ENCODE measurements at regions not wholly inside any gene's neighbourhood (a gene's known extent, or its start where the extent isn't known, plus 50 kb on each side); places are given as distances from the start of the nearest gene placed in this dataset.

GRCh38 chr7:53756946-53757345 lies 721.5 kb downstream of the POM121L12 start:
- H3K27ac ChIP-seq = no peak overlapping the region
- no peak overlapping the region for H3K4me3 ChIP-seq
- TF ChIP-seq POLR2A (IDR thresholded peaks at IDR 0.05) (no peak), CTCF (IDR thresholded peaks at IDR 0.05) (no peak)
- H3K36me3 ChIP-seq (replicated peaks in 1 of 2) = no peaks in the 10 kb centered on the region
- 86 to 95% (median 90%) methylated on average over 3 of the region's 3 CpGs for WGBS, 4 donors
- H3K4me1 ChIP-seq (replicated peaks in 1 of 2) = no peaks in the 10 kb centered on the region
- intact Hi-C loops (cut with DNase I) = no loop called here
- no peaks in the 10 kb centered on the region for H3K9me3 ChIP-seq (replicated peaks in 1 of 3)
- no peak for DNase-seq
- H3K27me3 ChIP-seq = no peaks in the 10 kb centered on the region

GRCh38 chr7:53768186-53768585 lies 732.8 kb downstream of the POM121L12 start:
- Histone ChIP-seq H3K9me3 (replicated peaks in 1 of 3) (no peaks in the 10 kb centered on the region), H3K4me3 (no peak overlapping the region), H3K36me3 (replicated peaks in 1 of 2) (no peaks in the 10 kb centered on the region), H3K4me1 (replicated peaks in 1 of 2) (no peaks in the 10 kb centered on the region), H3K27ac (no peak overlapping the region), H3K27me3 (no peaks in the 10 kb centered on the region)
- DNase-seq = no peak
- TF ChIP-seq POLR2A (IDR thresholded peaks at IDR 0.05) (no peak), CTCF (IDR thresholded peaks at IDR 0.05) (no peak)
- intact Hi-C loops (cut with DNase I) = no loop called here

GRCh38 chr7:53771701-53772100 lies 736.3 kb downstream of the POM121L12 start:
- Histone ChIP-seq H3K4me1 (replicated peaks in 1 of 2) (no peaks in the 10 kb centered on the region), H3K36me3 (replicated peaks in 1 of 2) (no peaks in the 10 kb centered on the region), H3K9me3 (replicated peaks in 1 of 3) (no peaks in the 10 kb centered on the region), H3K4me3 (no peak overlapping the region), H3K27ac (no peak overlapping the region), H3K27me3 (no peaks in the 10 kb centered on the region)
- no peak for DNase-seq
- 76 to 83% (median 82%) methylated on average over 2 of the region's 2 CpGs for WGBS, 4 donors
- intact Hi-C loops (cut with DNase I) = no loop called here
- no peak for TF ChIP-seq POLR2A (IDR thresholded peaks at IDR 0.05)
- TF ChIP-seq CTCF (IDR thresholded peaks at IDR 0.05) = no peak

GRCh38 chr7:53776323-53776722 lies 740.9 kb downstream of the POM121L12 start:
- DNase-seq = no peak
- Histone ChIP-seq H3K9me3 (replicated peaks in 1 of 3) (no peaks in the 10 kb centered on the region), H3K27ac (no peak overlapping the region), H3K4me3 (no peak overlapping the region), H3K36me3 (replicated peaks in 1 of 2) (no peaks in the 10 kb centered on the region), H3K27me3 (no peaks in the 10 kb centered on the region), H3K4me1 (replicated peaks in 1 of 2) (no peaks in the 10 kb centered on the region)
- 53 to 74% (median 61%) methylated on average over 1 of the region's 1 CpG for WGBS, 4 donors
- TF ChIP-seq POLR2A (IDR thresholded peaks at IDR 0.05) = no peak
- TF ChIP-seq CTCF (IDR thresholded peaks at IDR 0.05) = no peak
- intact Hi-C loops (cut with DNase I) = no loop called here

Measured in adrenal gland (tissue), 9 donors.